HEK293 (cell line): ENCODE measurements at regions not wholly inside any gene's neighbourhood (a gene's known extent, or its start where the extent isn't known, plus 50 kb on each side); places are given as distances from the start of the nearest gene placed in this dataset.

Source experiments
- CTCF ChIA-PET: fragments of 350-600 bp; formaldehyde crosslinking; extraction: SDS; loops from one replicate; lab custom pipeline; 2021; ENCODE audit warnings: antibody characterized with exemption; lab: Yijun Ruan, JAX
- POLR2A ChIA-PET: fragments of 300-600 bp; formaldehyde crosslinking; extraction: SDS; loops from one replicate; lab custom pipeline; 2020; ENCODE audit warnings: antibody characterized with exemption, inconsistent platforms; lab: Yijun Ruan, JAX
- H3K27ac ChIP-seq: fragments of 200-500 bp; sonication (Bioruptor generic); 2 replicates; pipeline ENCODE4 v1.5.1; 2014; ENCODE audit warnings: low read depth, low read length, control low read depth, inconsistent platforms; ENCODE audit errors: extremely low read depth
- H3K36me3 ChIP-seq, 2 experiments: fragments of 200-500 bp in 1 of 2; sonication (Bioruptor generic) in 1 of 2; 1 replicate in 1 of 2; 2 replicates in 1 of 2; pipeline ENCODE4 v1.5.1; 2014 to 2017; ENCODE audit warnings: inconsistent platforms in 2 of 2, low read length in 2 of 2; ENCODE audit not compliant: control insufficient read depth in 2 of 2, insufficient read depth in 1 of 2
- H3K4me1 ChIP-seq: fragments of 200-500 bp; sonication (Bioruptor generic); 2 replicates; pipeline ENCODE4 v1.5.1; 2014; ENCODE audit warnings: mild to moderate bottlenecking, low read length, inconsistent platforms; ENCODE audit not compliant: control insufficient read depth, insufficient read depth
- H3K4me3 ChIP-seq: 2 replicates; pipeline ENCODE4 v1.5.1; 2011; ENCODE audit warnings: low read depth, mild to moderate bottlenecking, control low read depth, low read length, moderate library complexity
- H3K9me3 ChIP-seq: fragments of 200-500 bp; sonication (Bioruptor generic); 2 replicates; pipeline ENCODE4 v1.5.1; 2014; ENCODE audit warnings: low read depth, low read length, inconsistent platforms; ENCODE audit not compliant: control insufficient read depth, insufficient read depth
- PRDM10 ChIP-seq: fragments of 450-650 bp; formaldehyde crosslinking; IDR thresholded peaks from 2 replicates; pipeline ENCODE4 v1.5.1; 2016; ENCODE audit warnings: missing biosample characterization, missing genetic modification characterization
- ZBTB20 ChIP-seq: fragments of 450-650 bp; formaldehyde crosslinking; IDR thresholded peaks from 2 replicates; pipeline ENCODE4 v1.5.1; 2016; ENCODE audit warnings: missing biosample characterization, missing genetic modification characterization
- ZBTB48 ChIP-seq: fragments of 450-650 bp; formaldehyde crosslinking; IDR thresholded peaks from 2 replicates; pipeline ENCODE4 v1.5.1; 2016; ENCODE audit warnings: missing biosample characterization, missing genetic modification characterization
- ZFP41 ChIP-seq: fragments of 450-650 bp; formaldehyde crosslinking; IDR thresholded peaks from 2 replicates; pipeline ENCODE4 v1.5.1; 2016; ENCODE audit warnings: missing biosample characterization, missing genetic modification characterization, borderline replicate concordance
- ZIC2 ChIP-seq: fragments of 450-650 bp; formaldehyde crosslinking; IDR thresholded peaks from 2 replicates; pipeline ENCODE4 v1.5.1; 2016; ENCODE audit warnings: missing biosample characterization, missing genetic modification characterization
- ZNF341 ChIP-seq: fragments of 450-650 bp; formaldehyde crosslinking; IDR thresholded peaks from 2 replicates; pipeline ENCODE4; 2016; ENCODE audit warnings: low read depth, missing biosample characterization, missing genetic modification characterization
- ZNF354C ChIP-seq: fragments of 450-650 bp; formaldehyde crosslinking; IDR thresholded peaks from 2 replicates; pipeline ENCODE4 v1.5.1; 2016; ENCODE audit warnings: missing biosample characterization, missing genetic modification characterization, low read depth, borderline replicate concordance
- ZNF549 ChIP-seq: fragments of 450-650 bp; IDR thresholded peaks from 2 replicates; pipeline ENCODE4 v1.5.1; 2018; ENCODE audit warnings: missing biosample characterization, missing genetic modification characterization, mild to moderate bottlenecking, inconsistent platforms, moderate library complexity
- ZNF692 ChIP-seq: fragments of 450-650 bp; formaldehyde crosslinking; IDR thresholded peaks from 2 replicates; pipeline ENCODE4 v1.5.1; 2016; ENCODE audit warnings: missing biosample characterization, missing genetic modification characterization

- ChIA-PET CTCF (interaction anchor here (0.6 to 1.6 kb wide), 10 partner anchors 9 to 295 kb away, joined by 3 to 6 read pairs (median 4); no protein-coding TSS in a partner anchor), POLR2A (no interaction called here)
- H3K4me3 ChIP-seq: no peak overlapping the region
- H3K27ac ChIP-seq: peak overlapping the region; percentile 28; the same call in 1 of the 2 replicates
- no peak for TF ChIP-seq ZBTB48 (tag by site-specific recombination)
- TF ChIP-seq ZNF341 (tag by site-specific recombination): no peak
- TF ChIP-seq ZNF549: no peak
- TF ChIP-seq ZBTB20: 0 out of 2 replicates have a peak, but pooled peaks have one; percentile 8
- no peaks in the 10 kb centered on the region for H3K9me3 ChIP-seq
- no peaks in the 10 kb centered on the region for H3K36me3 ChIP-seq
- H3K4me1 ChIP-seq: peaks cover 17% of the 10 kb centered on the region
Observed at GRCh38 chr2:47312491-47312850, 56.6 kb upstream of the EPCAM start.

- H3K36me3 ChIP-seq: no peaks in the 10 kb centered on the region
- ChIA-PET CTCF (interaction anchor here (0.7 to 1.6 kb wide), 6 partner anchors 10 to 232 kb away, joined by 3 to 6 read pairs (median 4); no protein-coding TSS in a partner anchor), POLR2A (no interaction called here)
- no peak overlapping the region for H3K27ac ChIP-seq
- TF ChIP-seq ZFP41 (tag by site-specific recombination): no peak
- no peak for TF ChIP-seq ZIC2
- TF ChIP-seq PRDM10 (tag by site-specific recombination): peak; percentile 83
- no peak for TF ChIP-seq ZNF692 (tag by site-specific recombination)
- H3K4me3 ChIP-seq: no peak overlapping the region
- no peaks in the 10 kb centered on the region for H3K9me3 ChIP-seq
- peaks cover 23% of the 10 kb centered on the region for H3K4me1 ChIP-seq
Observed at GRCh38 chr2:47311764-47312490, 57.2 kb upstream of the EPCAM start.

GRCh38 chr2:47310801-47311560, 58.1 kb upstream of the EPCAM start:
- ChIA-PET CTCF (interaction anchor here (0.8 to 1.1 kb wide), 2 partner anchors 11 kb away, joined by 3 to 4 read pairs; no protein-coding TSS in a partner anchor), POLR2A (no interaction called here)
- no peak for TF ChIP-seq ZNF354C (tag by site-specific recombination)
- TF ChIP-seq ZNF341 (tag by site-specific recombination): peak; percentile 10; the same call in 1 of the 2 replicates
- Histone ChIP-seq H3K36me3 (no peaks in the 10 kb centered on the region), H3K9me3 (no peaks in the 10 kb centered on the region), H3K27ac (peak overlapping the region; percentile 71), H3K4me3 (no peak overlapping the region), H3K4me1 (peaks cover 26% of the 10 kb centered on the region)
